GM19463 (cell line): ENCODE measurements at regions not wholly inside any gene's neighbourhood (a gene's known extent, or its start where the extent isn't known, plus 50 kb on each side); places are given as distances from the start of the nearest gene placed in this dataset.

Experiments
- ATAC-seq: cut with Tn5 transposase; IDR thresholded peaks from one replicate; pipeline ENCODE4 v1.9.1; 2021; ENCODE audit warnings: mild to moderate bottlenecking, moderate library complexity; ENCODE audit not compliant: unreplicated experiment

GRCh38 chr5:89994266-89994665, 415.3 kb downstream of the CETN3 start:
- no peak for ATAC-seq

DNA sequence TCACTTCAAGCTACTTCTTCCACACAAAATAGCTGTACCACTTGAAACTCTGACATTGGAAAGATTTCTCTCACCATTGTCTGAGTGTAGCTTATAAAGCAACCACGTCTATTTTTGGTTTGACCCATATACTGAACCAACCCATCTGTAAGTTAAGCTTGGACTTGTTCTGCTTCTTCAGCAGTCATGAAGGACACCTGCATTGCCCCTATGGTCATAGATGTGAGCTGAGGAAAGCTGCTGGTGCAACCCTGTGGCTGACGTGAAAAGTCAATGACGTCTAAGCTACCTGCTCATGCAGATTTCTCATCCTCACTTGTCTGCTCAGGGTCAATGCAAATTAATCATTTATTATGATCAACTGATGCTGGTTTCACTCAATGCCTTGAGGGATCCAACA, 417.4 kb downstream of the CETN3 start:
- no peak for ATAC-seq

- ATAC-seq, result no peak
Measured at GRCh38 chr5:89991592-89991991, 418.0 kb downstream of the CETN3 start.

- no peak for ATAC-seq
Measured at GRCh38 chr5:89989776-89990175, 419.8 kb downstream of the CETN3 start.

DNA sequence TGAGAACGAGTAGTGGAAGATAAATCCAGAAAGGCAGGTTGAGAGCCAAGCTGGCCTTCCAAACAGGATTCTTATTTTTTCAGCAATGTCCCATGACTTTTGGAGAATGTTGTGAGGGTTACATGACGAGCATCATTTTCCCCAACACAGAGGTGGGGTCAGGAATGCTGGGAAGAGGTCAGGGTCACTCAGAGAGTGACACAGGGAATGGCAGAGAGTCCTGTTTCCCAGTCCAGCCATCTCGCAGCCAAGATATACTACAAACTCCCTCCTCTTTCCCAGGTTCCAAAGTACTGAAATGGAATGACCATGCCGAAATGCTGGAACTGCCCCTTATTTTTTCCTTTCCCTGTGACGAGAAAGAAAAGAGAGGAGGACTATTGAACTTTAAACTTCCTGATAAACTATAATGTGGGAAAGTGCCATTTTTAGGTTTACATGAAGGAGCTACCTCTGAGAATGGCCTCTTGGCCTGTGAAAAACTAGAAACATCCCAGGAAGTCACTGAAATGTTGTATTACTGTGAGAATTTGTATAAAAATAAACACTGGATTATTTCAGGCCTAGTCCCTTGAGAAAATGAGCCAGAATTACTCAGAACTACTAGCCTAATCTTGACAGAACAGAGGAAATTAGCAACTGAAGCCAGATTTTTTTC, 420.4 kb downstream of the CETN3 start:
- no peak for ATAC-seq

GRCh38 chr5:89988129-89988810, 421.3 kb downstream of the CETN3 start:
- no peak for ATAC-seq

GRCh38 chr5:89983216-89983615, 426.3 kb downstream of the CETN3 start:
- no peak for ATAC-seq

GRCh38 chr5:89981878-89982773, 427.4 kb downstream of the CETN3 start:
- no peak for ATAC-seq

DNA sequence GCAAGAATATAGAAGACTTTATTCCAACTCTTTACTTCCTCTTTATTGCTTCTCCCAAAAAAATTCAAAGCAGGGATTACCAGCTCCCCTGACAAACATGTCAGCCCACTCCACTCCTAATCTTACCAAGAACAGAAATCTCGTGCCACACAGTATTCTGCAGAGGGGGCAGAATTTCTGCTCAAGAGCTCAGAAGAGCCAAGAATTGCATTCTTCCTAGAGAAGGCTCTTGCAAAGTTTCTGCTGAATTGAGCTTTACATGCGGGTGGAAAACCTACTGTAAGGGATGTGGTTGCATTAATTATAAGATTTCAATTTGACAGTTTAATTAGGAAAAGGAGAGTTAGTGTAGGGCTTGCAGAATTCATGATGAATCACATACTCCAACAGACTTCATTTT, 428.5 kb downstream of the CETN3 start:
- ATAC-seq, result no peak

DNA sequence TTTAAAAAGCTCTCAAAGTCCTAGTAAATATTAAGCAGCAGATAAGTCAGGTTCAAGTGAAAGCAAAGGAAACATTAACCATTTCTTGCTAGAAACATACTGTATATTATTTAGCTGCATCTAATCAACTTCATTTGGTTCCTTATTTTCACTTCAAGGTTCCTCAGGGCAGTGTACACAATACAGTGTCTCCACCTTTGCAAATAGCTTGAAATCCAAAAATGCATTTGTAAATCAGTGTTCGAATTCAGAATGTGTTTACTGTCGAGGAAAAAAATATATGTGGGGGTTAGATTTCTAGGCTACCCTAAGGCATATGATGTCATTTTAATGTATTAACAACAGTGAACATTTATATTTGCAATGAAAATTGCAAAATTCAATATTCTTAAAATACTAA, 436.0 kb downstream of the CETN3 start:
- ATAC-seq, result no peak

DNA sequence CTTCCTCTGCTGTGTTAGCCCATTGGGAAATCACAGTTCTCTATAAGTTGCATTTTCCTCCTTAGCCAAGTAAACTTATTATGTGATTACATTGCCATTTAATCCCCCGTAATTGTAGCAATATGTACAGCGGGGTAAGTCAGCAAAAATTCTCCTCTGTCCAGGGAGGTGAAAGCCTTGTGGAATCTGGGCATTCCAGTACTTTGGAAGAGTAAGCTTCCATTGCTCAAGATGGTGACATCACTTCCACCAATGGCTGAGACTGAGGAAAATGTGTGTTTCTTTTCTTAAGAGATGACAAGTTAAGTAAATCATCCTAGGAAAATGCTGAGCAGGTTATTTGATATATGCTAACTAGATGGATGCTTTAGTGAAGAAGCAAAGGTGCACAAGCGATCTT, 436.7 kb downstream of the CETN3 start:
- no peak for ATAC-seq

DNA sequence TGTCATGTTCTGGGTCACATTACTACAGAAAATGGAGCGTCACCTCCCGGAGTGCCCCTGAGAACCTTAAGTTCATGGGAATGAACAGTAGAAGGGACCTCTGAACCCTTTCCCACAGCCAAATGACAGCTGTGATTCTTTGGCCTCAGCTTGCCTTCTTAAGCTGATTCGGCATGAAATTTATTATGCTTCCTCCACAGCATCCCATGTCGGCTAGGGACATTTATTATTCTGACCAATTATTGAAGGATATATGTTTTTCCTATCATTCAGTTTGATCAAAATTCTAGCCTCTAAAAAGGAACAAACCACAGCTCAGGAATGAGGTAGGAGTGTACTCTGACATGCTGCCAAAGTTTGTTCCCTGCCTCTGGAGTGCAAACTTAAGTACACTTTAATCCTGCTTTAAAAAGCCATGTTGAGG, 440.6 kb downstream of the CETN3 start:
- ATAC-seq, result no peak

DNA sequence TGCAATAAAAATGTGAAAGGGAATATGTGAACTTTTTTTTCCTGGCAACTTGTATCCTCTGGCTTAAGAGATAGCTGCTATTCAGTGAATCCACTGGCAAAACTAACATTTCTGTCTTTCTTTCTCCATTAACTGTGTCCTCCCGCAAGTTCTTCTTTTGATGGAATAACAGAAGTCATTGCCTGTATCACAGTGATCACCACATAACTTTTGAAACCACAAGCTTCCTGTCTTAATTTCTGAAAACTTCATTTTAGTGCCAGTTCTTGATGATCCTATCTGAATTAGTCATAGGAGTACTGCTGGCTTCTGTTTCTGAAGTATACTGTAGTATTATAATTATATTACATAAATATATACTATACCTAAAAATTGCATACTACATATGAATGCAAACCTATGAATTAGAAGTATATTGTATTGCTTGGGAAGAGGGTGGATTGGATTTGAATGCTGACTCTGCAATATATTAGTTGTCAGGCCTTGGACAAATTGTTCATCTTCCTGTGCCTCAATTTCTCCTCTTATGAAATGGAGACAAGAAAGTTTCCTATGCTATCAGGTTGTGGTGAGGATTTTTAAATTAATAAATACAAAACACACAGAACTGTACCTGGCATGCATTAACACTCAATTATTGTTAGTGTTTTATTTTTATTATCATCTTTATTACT, 441.6 kb downstream of the CETN3 start:
- no peak for ATAC-seq

DNA sequence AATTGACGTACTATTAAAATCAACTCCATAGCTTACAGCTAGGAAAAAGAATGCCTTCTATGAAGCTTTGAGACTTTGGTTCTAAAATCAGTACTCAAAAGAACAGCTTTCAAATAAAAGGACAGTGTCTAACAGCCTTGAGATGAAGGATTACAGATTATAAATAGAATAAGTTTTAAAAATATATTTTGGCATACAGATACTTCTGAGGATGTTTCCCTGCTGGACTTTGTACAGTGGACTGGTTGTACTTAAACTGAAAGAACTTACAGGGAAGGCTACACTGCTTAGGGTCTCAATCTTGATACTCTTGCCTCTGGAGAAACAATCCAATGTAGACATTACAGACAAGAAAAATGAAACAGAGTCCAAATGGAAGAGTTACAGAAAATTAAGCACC, 452.7 kb downstream of the CETN3 start:
- ATAC-seq, result no peak

- ATAC-seq, result no peak
Measured at GRCh38 chr5:89954916-89955315, 454.6 kb downstream of the CETN3 start.

- no peak for ATAC-seq
Measured at GRCh38 chr5:89951876-89952275, 457.7 kb downstream of the CETN3 start.

DNA sequence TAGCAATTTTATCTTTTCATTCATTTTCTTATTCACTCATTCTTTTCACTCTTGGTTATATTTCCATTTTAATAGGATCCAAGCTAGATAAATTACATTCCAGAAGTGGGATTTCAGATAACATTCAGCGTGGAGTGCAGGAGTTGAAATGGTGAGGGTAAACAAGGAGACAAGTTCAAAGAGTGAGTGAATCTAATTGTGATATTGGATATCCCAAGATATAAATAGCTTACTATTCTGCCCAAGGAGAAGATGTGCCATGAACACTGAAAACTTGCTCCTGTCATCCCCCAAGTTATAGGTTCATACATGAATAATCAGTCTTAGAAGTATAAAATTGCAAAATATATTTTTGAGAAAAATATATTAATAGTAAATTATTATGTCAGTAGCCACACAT, 459.3 kb downstream of the CETN3 start:
- no peak for ATAC-seq

GRCh38 chr5:89948977-89949376, 460.6 kb downstream of the CETN3 start:
- ATAC-seq, result no peak

DNA sequence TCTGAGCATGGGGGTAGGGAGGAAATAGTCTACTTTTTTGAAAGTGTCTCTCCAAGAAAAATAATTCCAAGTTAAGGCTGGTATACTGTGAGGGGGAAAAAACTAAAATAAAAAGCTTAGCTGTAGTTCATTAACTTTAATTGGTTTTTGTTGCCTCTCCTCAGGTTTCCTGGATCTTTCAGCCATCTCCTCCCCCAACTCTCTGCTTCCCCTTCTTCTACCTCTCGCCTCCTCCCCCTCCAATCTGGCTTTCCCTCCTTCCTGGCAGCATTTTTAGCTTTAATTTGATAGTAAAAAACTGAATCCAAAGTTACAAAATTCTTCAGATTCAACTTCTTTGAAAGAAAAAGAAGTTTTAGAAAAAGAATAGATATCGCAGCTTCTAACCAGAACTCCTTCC, 462.6 kb downstream of the CETN3 start:
- ATAC-seq, result no peak

- no peak for ATAC-seq
Measured at GRCh38 chr5:89946508-89946907, 463.0 kb downstream of the CETN3 start.

DNA sequence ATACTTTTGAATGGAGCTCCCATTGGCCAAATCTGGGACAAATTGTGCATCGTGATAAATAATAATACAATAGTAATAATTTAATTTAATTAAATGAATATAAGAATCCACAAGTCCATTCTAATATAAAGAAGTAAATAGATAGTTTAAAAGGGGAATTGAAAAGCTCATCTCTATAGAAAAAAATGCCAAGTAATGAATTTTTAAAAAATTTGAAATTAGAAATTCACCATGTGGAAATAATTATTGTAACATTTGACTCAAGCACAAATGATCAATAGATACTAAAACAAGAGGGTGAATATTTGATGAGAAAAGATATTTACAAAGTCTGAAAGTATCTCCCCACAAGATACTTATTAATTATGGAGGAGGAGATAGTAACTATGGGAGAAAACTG, 467.4 kb downstream of the CETN3 start:
- ATAC-seq, result no peak
